ENCODE measurements at regions not wholly inside any gene's neighbourhood (a gene's known extent, or its start where the extent isn't known, plus 50 kb on each side); places are given as distances from the start of the nearest gene placed in this dataset.

- Histone ChIP-seq H3K4me3 (no peak overlapping the region), H3K27me3 (no peaks in the 10 kb centered on the region), H3K27ac (no peak overlapping the region), H3K9me3 (no peaks in the 10 kb centered on the region), H3K36me3 (no peaks in the 10 kb centered on the region), H3K4me1 (no peaks in the 10 kb centered on the region)
- intact Hi-C loops (cut with DNase I; ENCODE audit: low total_unique reads): no loop called here
- no peak for DNase-seq
- no peak for TF ChIP-seq CTCF (IDR thresholded peaks at IDR 0.05)
These were observed 191.4 kb upstream of the RORA start for GRCh38 chr15:61420546-61420945.

DNA sequence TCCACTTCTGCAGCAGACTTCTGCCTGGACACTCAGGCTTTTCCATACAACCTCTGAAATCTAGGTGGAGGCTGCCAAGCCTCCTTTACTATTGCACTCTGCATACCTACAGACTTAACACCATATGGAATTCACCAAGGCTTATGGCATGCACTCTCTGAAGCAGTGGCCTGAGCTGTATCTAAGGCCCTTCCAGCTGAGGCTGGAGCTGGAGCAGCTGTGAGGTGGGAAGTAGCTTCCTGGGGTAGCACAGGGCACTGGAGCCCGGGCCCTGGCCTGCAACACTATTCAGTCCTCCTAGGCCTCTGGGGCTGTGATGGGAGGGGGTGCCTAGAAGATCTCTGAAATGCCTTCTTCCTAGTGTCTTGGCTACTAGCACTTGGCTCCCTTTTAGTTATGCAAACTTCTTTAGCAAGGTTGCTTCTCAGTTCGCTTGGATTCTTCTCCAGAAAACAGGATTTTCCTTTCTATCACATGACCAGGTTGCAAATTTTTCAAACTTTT, 186.6 kb upstream of the RORA start:
- Histone ChIP-seq H3K9me3 (no peaks in the 10 kb centered on the region), H3K4me1 (no peaks in the 10 kb centered on the region), H3K27me3 (no peaks in the 10 kb centered on the region), H3K4me3 (no peak overlapping the region), H3K36me3 (no peaks in the 10 kb centered on the region), H3K27ac (no peak overlapping the region)
- intact Hi-C loops (cut with DNase I; ENCODE audit: low total_unique reads): no loop called here
- no peak for TF ChIP-seq CTCF (IDR thresholded peaks at IDR 0.05)
- DNase-seq: no peak

- intact Hi-C loops (cut with DNase I; ENCODE audit: low total_unique reads): no loop called here
- no peak for TF ChIP-seq CTCF (IDR thresholded peaks at IDR 0.05)
These were observed 182.9 kb upstream of the RORA start for GRCh38 chr15:61411902-61412510.

GRCh38 chr15:61410662-61411061, 181.6 kb upstream of the RORA start:
- no peak for DNase-seq
- Histone ChIP-seq H3K36me3 (no peaks in the 10 kb centered on the region), H3K27ac (no peak overlapping the region), H3K4me3 (no peak overlapping the region), H3K9me3 (no peaks in the 10 kb centered on the region), H3K4me1 (no peaks in the 10 kb centered on the region), H3K27me3 (no peaks in the 10 kb centered on the region)
- TF ChIP-seq CTCF (IDR thresholded peaks at IDR 0.05): no peak
- intact Hi-C loops (cut with DNase I; ENCODE audit: low total_unique reads): no loop called here

More at GRCh38 chr15:61411902-61412510, 182.9 kb upstream of the RORA start:
- no peaks in the 10 kb centered on the region for H3K4me1 ChIP-seq
- H3K27ac ChIP-seq: no peak overlapping the region
- H3K4me3 ChIP-seq: no peak overlapping the region
- H3K36me3 ChIP-seq: no peaks in the 10 kb centered on the region
- H3K27me3 ChIP-seq: no peaks in the 10 kb centered on the region
- no peak for DNase-seq
- H3K9me3 ChIP-seq: no peaks in the 10 kb centered on the region

DNA sequence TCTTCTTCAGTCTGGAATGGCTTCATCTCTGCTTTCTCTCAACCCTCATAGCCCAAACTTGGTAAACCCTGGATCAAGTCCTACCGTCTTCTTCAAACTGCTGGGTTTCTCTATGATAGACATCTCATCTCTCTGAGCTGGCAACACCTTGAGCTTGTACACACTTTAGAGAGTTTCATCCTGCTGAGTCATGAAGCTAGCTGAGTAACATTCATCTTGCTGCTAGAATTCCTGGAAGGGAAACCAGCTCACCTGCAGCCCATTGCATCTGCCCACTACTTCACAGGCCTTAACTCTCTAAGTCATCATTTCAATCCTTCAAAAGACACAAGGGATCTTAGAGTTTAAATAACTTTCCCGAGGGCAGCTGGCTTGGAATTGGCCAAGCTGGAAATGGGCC, 175.5 kb upstream of the RORA start:
- no peaks in the 10 kb centered on the region for H3K4me1 ChIP-seq
- H3K27ac ChIP-seq: no peak overlapping the region
- intact Hi-C loops (cut with DNase I; ENCODE audit: low total_unique reads): no loop called here
- H3K36me3 ChIP-seq: no peaks in the 10 kb centered on the region
- H3K4me3 ChIP-seq: no peak overlapping the region
- no peaks in the 10 kb centered on the region for H3K9me3 ChIP-seq
- DNase-seq: no peak
- TF ChIP-seq CTCF (IDR thresholded peaks at IDR 0.05): no peak
- no peaks in the 10 kb centered on the region for H3K27me3 ChIP-seq

DNA sequence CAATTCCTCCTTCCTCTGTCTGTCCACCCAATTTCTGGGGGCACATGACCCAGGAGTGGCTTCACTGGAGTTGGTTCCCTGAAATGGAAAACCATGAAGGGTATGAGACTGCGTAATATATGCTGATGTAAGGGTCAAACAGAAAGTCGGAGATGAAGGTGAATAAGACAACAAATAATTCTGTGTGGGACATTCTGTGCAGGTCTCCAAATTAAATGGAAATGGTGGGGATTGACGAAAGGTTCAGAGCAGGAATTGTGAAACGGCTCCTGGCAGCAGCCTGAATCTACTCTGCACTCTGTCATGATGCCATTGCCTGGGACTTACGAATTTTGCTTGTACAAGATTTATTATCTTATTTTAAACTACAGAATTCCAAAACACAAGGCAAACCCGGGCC, 174.8 kb upstream of the RORA start:
- no peak for TF ChIP-seq CTCF (IDR thresholded peaks at IDR 0.05)
- no peaks in the 10 kb centered on the region for H3K36me3 ChIP-seq
- no peak overlapping the region for H3K27ac ChIP-seq
- no peaks in the 10 kb centered on the region for H3K4me1 ChIP-seq
- no peaks in the 10 kb centered on the region for H3K9me3 ChIP-seq
- H3K4me3 ChIP-seq: no peak overlapping the region
- DNase-seq: no peak
- no peaks in the 10 kb centered on the region for H3K27me3 ChIP-seq
- intact Hi-C loops (cut with DNase I; ENCODE audit: low total_unique reads): no loop called here

All from tibial artery (tissue), 4 donors.